Parathyroid adenoma (tissue), 2 donors: ENCODE measurements at regions not wholly inside any gene's neighbourhood (a gene's known extent, or its start where the extent isn't known, plus 50 kb on each side); places are given as distances from the start of the nearest gene placed in this dataset.

Experiments used
- H2AFZ ChIP-seq: fragments of 300-600 bp; sonication (generic); one replicate; pipeline ENCODE4 v1.7.0; 2017; ENCODE audit warnings: antibody characterized with exemption, mild to moderate bottlenecking
- H3K27ac ChIP-seq: fragments of 300-600 bp; sonication (generic); one replicate; pipeline ENCODE4 v1.7.0; 2017
- H3K27me3 ChIP-seq: fragments of 300-600 bp; sonication (generic); one replicate; pipeline ENCODE4 v1.7.0; 2017; ENCODE audit warnings: low read length; ENCODE audit not compliant: control insufficient read depth, insufficient read depth
- H3K36me3 ChIP-seq: fragments of 300-600 bp; sonication (generic); one replicate; pipeline ENCODE4 v1.7.0; 2017; ENCODE audit warnings: low read length; ENCODE audit not compliant: control insufficient read depth, insufficient read depth
- H3K4me1 ChIP-seq: fragments of 300-600 bp; sonication (generic); one replicate; pipeline ENCODE4 v1.7.0; 2017; ENCODE audit warnings: control low read depth
- H3K4me2 ChIP-seq: fragments of 300-600 bp; sonication (generic); one replicate; pipeline ENCODE4 v1.7.0; 2017; ENCODE audit warnings: low read length
- H3K4me3 ChIP-seq: fragments of 300-600 bp; sonication (generic); one replicate; pipeline ENCODE4 v1.7.0; 2017; ENCODE audit warnings: low read depth, low read length
- H3K79me2 ChIP-seq: fragments of 300-600 bp; sonication (generic); one replicate; pipeline ENCODE4 v1.7.0; 2017; ENCODE audit warnings: control low read depth
- H3K9ac ChIP-seq: fragments of 300-600 bp; sonication (generic); one replicate; pipeline ENCODE4 v1.7.0; 2017; ENCODE audit warnings: mild to moderate bottlenecking
- H3K9me3 ChIP-seq: fragments of 300-600 bp; sonication (generic); one replicate; pipeline ENCODE4 v1.7.0; 2017; ENCODE audit warnings: low read length; ENCODE audit not compliant: control insufficient read depth
- CTCF ChIP-seq: fragments of 300-600 bp; sonication (generic); IDR thresholded peaks from one replicate; pipeline ENCODE4 v1.7.0; 2017; ENCODE audit warnings: antibody characterized with exemption, mild to moderate bottlenecking
- donor health status: primary hyperparathyroidism.

GRCh38 chr16:64880994-64881393 lies 240.9 kb downstream of the CDH11 start:
- no peak overlapping the region for H3K27ac ChIP-seq
- H3K4me2 ChIP-seq = no peak overlapping the region
- H3K79me2 ChIP-seq = no peaks in the 10 kb centered on the region

GRCh38 chr16:64880006-64880405 lies 241.9 kb downstream of the CDH11 start:
- H3K27me3 ChIP-seq = no peaks in the 10 kb centered on the region
- no peaks in the 10 kb centered on the region for H3K79me2 ChIP-seq
- no peak overlapping the region for H2AFZ ChIP-seq
- H3K9ac ChIP-seq = no peak overlapping the region
- H3K4me2 ChIP-seq = no peak overlapping the region
- H3K27ac ChIP-seq = no peak overlapping the region
- no peaks in the 10 kb centered on the region for H3K9me3 ChIP-seq
- no peaks in the 10 kb centered on the region for H3K36me3 ChIP-seq
- no peak overlapping the region for H3K4me3 ChIP-seq
- H3K4me1 ChIP-seq = no peaks in the 10 kb centered on the region
- TF ChIP-seq CTCF = no peak

More at GRCh38 chr16:64880994-64881393, 240.9 kb downstream of the CDH11 start:
- no peak overlapping the region for H2AFZ ChIP-seq
- no peaks in the 10 kb centered on the region for H3K9me3 ChIP-seq
- no peak overlapping the region for H3K9ac ChIP-seq
- H3K27me3 ChIP-seq = no peaks in the 10 kb centered on the region
- no peak overlapping the region for H3K4me3 ChIP-seq
- H3K36me3 ChIP-seq = no peaks in the 10 kb centered on the region
- no peak for TF ChIP-seq CTCF
- H3K4me1 ChIP-seq = no peaks in the 10 kb centered on the region

- no peaks in the 10 kb centered on the region for H3K79me2 ChIP-seq
- TF ChIP-seq CTCF = no peak
- H3K4me2 ChIP-seq = no peak overlapping the region
- H3K9ac ChIP-seq = no peak overlapping the region
- H3K4me3 ChIP-seq = no peak overlapping the region
- no peak overlapping the region for H2AFZ ChIP-seq
- no peak overlapping the region for H3K27ac ChIP-seq
- no peaks in the 10 kb centered on the region for H3K27me3 ChIP-seq
- H3K9me3 ChIP-seq = no peaks in the 10 kb centered on the region
- H3K4me1 ChIP-seq = no peaks in the 10 kb centered on the region
- no peaks in the 10 kb centered on the region for H3K36me3 ChIP-seq
These were observed 242.9 kb downstream of the CDH11 start for GRCh38 chr16:64878940-64879339.

DNA sequence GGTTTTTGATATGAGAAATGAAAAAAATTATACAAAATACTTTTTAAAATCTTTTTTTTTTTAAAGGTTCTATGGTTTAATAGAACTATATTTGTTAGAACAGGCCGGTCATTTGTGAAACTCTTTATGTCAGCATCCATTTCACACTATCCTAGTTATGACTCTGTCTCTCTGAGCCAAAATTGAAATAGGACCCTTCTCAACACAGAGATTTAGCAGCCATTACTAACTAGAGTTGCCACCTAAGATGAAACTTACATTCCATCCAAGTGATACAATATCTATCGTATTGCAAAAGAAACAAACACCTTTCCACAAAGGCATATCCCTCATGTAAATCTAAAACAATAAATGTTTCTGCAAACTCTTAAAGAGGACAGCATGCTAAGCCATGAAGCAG lies 249.8 kb downstream of the CDH11 start:
- Histone ChIP-seq H2AFZ (no peak overlapping the region), H3K27me3 (no peaks in the 10 kb centered on the region), H3K27ac (no peak overlapping the region), H3K4me2 (no peak overlapping the region), H3K36me3 (no peaks in the 10 kb centered on the region), H3K9me3 (no peaks in the 10 kb centered on the region), H3K4me1 (no peaks in the 10 kb centered on the region), H3K9ac (no peak overlapping the region), H3K79me2 (no peaks in the 10 kb centered on the region), H3K4me3 (no peak overlapping the region)
- no peak for TF ChIP-seq CTCF

GRCh38 chr16:64870859-64871258 lies 251.0 kb downstream of the CDH11 start:
- no peaks in the 10 kb centered on the region for H3K9me3 ChIP-seq
- H3K36me3 ChIP-seq = no peaks in the 10 kb centered on the region
- H2AFZ ChIP-seq = no peak overlapping the region
- no peak for TF ChIP-seq CTCF
- H3K27ac ChIP-seq = no peak overlapping the region
- H3K4me3 ChIP-seq = no peak overlapping the region
- no peaks in the 10 kb centered on the region for H3K4me1 ChIP-seq
- no peaks in the 10 kb centered on the region for H3K79me2 ChIP-seq
- H3K9ac ChIP-seq = no peak overlapping the region
- no peaks in the 10 kb centered on the region for H3K27me3 ChIP-seq
- no peak overlapping the region for H3K4me2 ChIP-seq
